ENCODE measurements at regions not wholly inside any gene's neighbourhood (a gene's known extent, or its start where the extent isn't known, plus 50 kb on each side); places are given as distances from the start of the nearest gene placed in this dataset.

GRCh38 chr1:147486876-147487656 is 54.2 kb upstream of the BCL9 start:
- TF ChIP-seq CTCF (IDR thresholded peaks at IDR 0.05) (no peak), POLR2A (IDR thresholded peaks at IDR 0.05) (no peak)

Measured in thyroid gland (tissue), 4 donors.